OCI-LY1 (cell line): ENCODE measurements at regions not wholly inside any gene's neighbourhood (a gene's known extent, or its start where the extent isn't known, plus 50 kb on each side); places are given as distances from the start of the nearest gene placed in this dataset.

Source experiments
- H2AFZ ChIP-seq: fragments of 200-600 bp; sonication (generic), shearing (Covaris generic); 2 replicates; pipeline ENCODE4 v1.6.0; 2014; ENCODE audit warnings: antibody characterized with exemption, mild to moderate bottlenecking, low read length
- H3F3A ChIP-seq: fragments of 200-600 bp; sonication (generic), shearing (Covaris generic); 2 replicates; pipeline ENCODE4 v1.6.0; 2014; ENCODE audit warnings: mild to moderate bottlenecking, antibody characterized with exemption, low read length, moderate library complexity; ENCODE audit not compliant: insufficient read depth
- H3K27ac ChIP-seq: fragments of 200-600 bp; sonication (generic); 2 replicates; pipeline ENCODE4 v1.5.1; 2014; ENCODE audit warnings: low read length, mixed run types, mild to moderate bottlenecking, low read depth; ENCODE audit not compliant: poor library complexity, severe bottlenecking
- H3K27me3 ChIP-seq: fragments of 200-600 bp; sonication (generic); 2 replicates; pipeline ENCODE4 v1.6.0; 2014; ENCODE audit warnings: antibody characterized with exemption, mild to moderate bottlenecking, low read length, moderate library complexity; ENCODE audit not compliant: insufficient read depth
- H3K36me3 ChIP-seq: fragments of 200-600 bp; sonication (generic); 2 replicates; pipeline ENCODE4 v1.6.1; 2014; ENCODE audit warnings: mild to moderate bottlenecking, antibody characterized with exemption, low read length, moderate library complexity, mixed read lengths; ENCODE audit not compliant: insufficient read depth
- H3K4me1 ChIP-seq: fragments of 200-600 bp; sonication (generic); 2 replicates; pipeline ENCODE4 v1.5.1; 2014; ENCODE audit warnings: mild to moderate bottlenecking, low read length, moderate library complexity; ENCODE audit not compliant: insufficient read depth, severe bottlenecking
- H3K4me2 ChIP-seq: fragments of 200-600 bp; sonication (generic), shearing (Covaris generic); 2 replicates; pipeline ENCODE4 v1.6.1; 2014; ENCODE audit warnings: low read length
- H3K4me3 ChIP-seq: fragments of 200-600 bp; sonication (generic); 2 replicates; pipeline ENCODE4 v1.5.1; 2014; ENCODE audit warnings: low read length, low read depth, mild to moderate bottlenecking, mixed read lengths; ENCODE audit not compliant: poor library complexity, severe bottlenecking
- H3K79me2 ChIP-seq: fragments of 200-600 bp; shearing (Covaris generic); 2 replicates; pipeline ENCODE4 v1.6.1; 2016; ENCODE audit warnings: mixed run types, low read length, mixed read lengths; ENCODE audit not compliant: insufficient read depth
- H3K9ac ChIP-seq: fragments of 200-600 bp; sonication (generic), shearing (Covaris generic); 2 replicates; pipeline ENCODE4 v1.6.1; 2014; ENCODE audit warnings: mild to moderate bottlenecking, low read length, mixed read lengths
- H3K9me2 ChIP-seq: fragments of 200-600 bp; sonication (generic), shearing (Covaris generic); 2 replicates; pipeline ENCODE4 v1.6.1; 2014; ENCODE audit warnings: low read depth, mild to moderate bottlenecking, low read length, mixed read lengths
- H3K9me3 ChIP-seq: fragments of 200-600 bp; shearing (Covaris generic); 2 replicates; pipeline ENCODE4 v1.6.1; 2014; ENCODE audit warnings: low read length, mixed read lengths
- H4K20me1 ChIP-seq: fragments of 200-600 bp; sonication (generic), shearing (Covaris generic); 2 replicates; pipeline ENCODE4 v1.6.0; 2016; ENCODE audit warnings: mild to moderate bottlenecking, low read length; ENCODE audit not compliant: insufficient read depth
- CTCF ChIP-seq: fragments of 200-600 bp; sonication (generic), shearing (Covaris generic); IDR thresholded peaks from 2 replicates; pipeline ENCODE4 v1.5.1; 2017; ENCODE audit warnings: mild to moderate bottlenecking, antibody characterized with exemption, low read length, moderate library complexity, mixed read lengths
- EZH2 ChIP-seq: fragments of 200-600 bp; sonication (generic), shearing (Covaris generic); IDR thresholded peaks from 2 replicates; pipeline ENCODE4 v1.8.0; 2017; ENCODE audit warnings: borderline replicate concordance, mixed run types, mild to moderate bottlenecking, antibody characterized with exemption, low read length, moderate library complexity, mixed read lengths

- Histone ChIP-seq H3K9me3 (no peaks in the 10 kb centered on the region), H3K9me2 (no peaks in the 10 kb centered on the region), H3K9ac (no peak overlapping the region), H3F3A (no peaks in the 10 kb centered on the region), H3K36me3 (no peaks in the 10 kb centered on the region), H3K79me2 (no peaks in the 10 kb centered on the region), H3K4me2 (no peak overlapping the region), H2AFZ (no peak overlapping the region), H4K20me1 (no peaks in the 10 kb centered on the region), H3K27me3 (no peaks in the 10 kb centered on the region), H3K27ac (no peak overlapping the region), H3K4me3 (no peak overlapping the region), H3K4me1 (no peaks in the 10 kb centered on the region)
- TF ChIP-seq EZH2 (no peak), CTCF (no peak)
These were observed 123.8 kb upstream of the GGTLC1 start for GRCh38 chr20:24112360-24112759.

GRCh38 chr20:24111858-24112257 lies 123.3 kb upstream of the GGTLC1 start:
- Histone ChIP-seq H3K4me1 (no peaks in the 10 kb centered on the region), H3F3A (no peaks in the 10 kb centered on the region), H3K27me3 (no peaks in the 10 kb centered on the region), H3K4me2 (no peak overlapping the region), H3K9ac (no peak overlapping the region), H3K9me2 (no peaks in the 10 kb centered on the region), H4K20me1 (no peaks in the 10 kb centered on the region), H2AFZ (no peak overlapping the region), H3K36me3 (no peaks in the 10 kb centered on the region), H3K4me3 (no peak overlapping the region), H3K27ac (no peak overlapping the region), H3K9me3 (no peaks in the 10 kb centered on the region), H3K79me2 (no peaks in the 10 kb centered on the region)
- no peak for TF ChIP-seq CTCF

DNA sequence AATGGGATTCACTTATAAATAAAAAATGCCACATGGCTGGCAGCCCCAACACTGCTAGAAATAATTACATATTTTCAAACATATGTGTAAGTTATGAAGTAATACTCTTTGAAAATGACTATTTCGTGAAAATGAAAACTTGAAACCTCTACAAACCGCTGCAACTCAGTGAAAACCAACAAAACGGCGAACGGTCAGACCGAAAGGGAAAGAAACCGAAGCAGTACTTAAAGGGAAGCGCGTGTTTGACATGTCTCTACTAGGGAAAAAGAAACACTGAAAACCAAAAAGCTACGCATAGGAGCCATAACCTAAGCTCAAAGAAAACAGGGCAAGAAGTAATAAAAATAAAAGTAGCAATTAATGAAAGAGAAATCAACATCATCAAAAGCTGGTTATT lies 121.0 kb upstream of the GGTLC1 start:
- no peaks in the 10 kb centered on the region for H4K20me1 ChIP-seq
- no peaks in the 10 kb centered on the region for H3F3A ChIP-seq
- H3K36me3 ChIP-seq, result no peaks in the 10 kb centered on the region
- H3K4me1 ChIP-seq, result no peaks in the 10 kb centered on the region
- H3K9me2 ChIP-seq, result no peaks in the 10 kb centered on the region
- H3K4me2 ChIP-seq, result no peak overlapping the region
- H3K9me3 ChIP-seq, result no peaks in the 10 kb centered on the region
- no peaks in the 10 kb centered on the region for H3K27me3 ChIP-seq
- TF ChIP-seq CTCF, result no peak
- TF ChIP-seq EZH2, result no peak
- H2AFZ ChIP-seq, result no peak overlapping the region
- no peak overlapping the region for H3K4me3 ChIP-seq
- H3K9ac ChIP-seq, result no peak overlapping the region
- no peaks in the 10 kb centered on the region for H3K79me2 ChIP-seq
- H3K27ac ChIP-seq, result no peak overlapping the region
